Lung microvascular endothelial cell (primary cell): ENCODE measurements at regions not wholly inside any gene's neighbourhood (a gene's known extent, or its start where the extent isn't known, plus 50 kb on each side); places are given as distances from the start of the nearest gene placed in this dataset.

Experiments used
- DNase-seq, 2 donors: peaks; one replicate each; pipeline versions ENCODE4 v3.0.0 to v3.0.0-alpha.2; 2010; ENCODE audit warnings: low read depth in 2 of 2

DNA sequence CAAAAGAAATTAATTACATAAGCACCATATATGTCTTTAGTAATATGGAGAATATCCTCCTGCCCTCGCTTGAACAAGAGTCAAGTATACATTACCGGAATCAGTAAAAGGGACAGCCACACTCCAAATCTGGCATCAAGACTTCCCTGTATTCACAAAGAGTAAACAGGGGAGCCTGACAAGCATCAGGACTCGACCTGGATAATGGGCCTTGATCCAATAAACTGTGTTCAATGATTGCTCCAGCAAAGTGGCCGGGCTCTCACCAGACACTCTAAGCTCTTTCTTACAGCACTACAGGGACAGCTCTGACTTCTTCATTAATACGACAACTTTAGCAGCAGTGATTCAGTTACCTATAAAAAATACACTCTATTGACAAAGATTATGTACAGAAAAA lies 307.9 kb upstream of the POU3F2 start:
- DNase-seq, result no peak

DNA sequence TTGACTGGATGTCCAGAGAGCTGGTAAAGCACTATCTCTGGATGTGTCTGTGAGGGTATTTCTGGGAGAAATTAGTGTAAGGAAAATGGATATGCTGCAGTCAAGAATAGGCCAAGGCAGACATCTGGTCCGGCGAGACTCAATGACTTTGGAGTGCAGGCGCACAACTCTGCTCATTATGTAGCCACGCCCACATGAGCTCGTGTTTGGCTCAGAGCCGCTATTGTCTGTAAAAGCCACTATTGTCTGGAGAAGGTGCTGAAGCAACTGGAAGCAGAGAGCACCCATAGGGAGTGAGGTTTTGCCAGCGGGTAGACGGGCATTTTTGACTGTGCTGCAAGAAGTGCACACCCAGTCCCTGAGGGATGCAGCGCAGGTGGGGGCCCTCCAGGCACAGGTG lies 305.0 kb upstream of the POU3F2 start:
- no peak for DNase-seq

DNA sequence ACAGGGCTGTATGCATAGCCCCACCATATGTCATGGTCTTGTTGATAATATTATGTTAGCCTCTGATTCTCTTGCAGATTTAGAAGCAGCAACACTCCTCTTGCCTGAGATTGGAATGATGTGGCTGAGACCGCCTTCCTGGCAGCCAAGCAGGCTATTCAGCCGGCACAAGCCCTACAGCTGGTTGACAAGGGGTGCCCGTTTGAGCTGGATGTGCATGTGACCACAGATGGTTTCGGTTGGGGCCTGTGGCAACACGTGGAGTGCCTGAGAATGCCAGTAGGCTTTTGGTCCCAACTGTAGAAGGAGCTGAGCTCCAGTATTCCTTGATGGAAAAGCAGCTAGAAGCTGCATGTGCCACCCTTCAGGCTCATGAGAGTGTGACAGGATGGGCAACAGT lies 303.6 kb upstream of the POU3F2 start:
- no peak for DNase-seq

DNA sequence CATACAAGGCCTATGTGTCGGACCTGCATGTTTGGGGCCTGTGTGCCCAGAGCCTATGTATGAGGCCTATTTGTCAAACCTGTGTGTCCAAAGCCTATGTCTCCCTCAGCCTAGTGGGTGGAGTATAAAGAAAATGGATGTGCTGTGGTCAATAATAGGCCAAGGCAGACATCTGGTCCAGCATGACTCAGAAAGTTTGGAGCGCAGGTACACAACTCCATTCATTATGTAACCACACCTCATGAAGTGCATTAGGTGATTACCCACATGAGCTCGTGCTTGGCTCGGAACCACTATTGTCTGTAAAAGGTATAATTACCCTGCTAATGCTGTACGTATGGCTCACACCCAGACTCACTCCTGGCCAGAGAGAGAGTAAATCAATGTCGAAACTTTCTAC lies 302.4 kb upstream of the POU3F2 start:
- no peak for DNase-seq

DNA sequence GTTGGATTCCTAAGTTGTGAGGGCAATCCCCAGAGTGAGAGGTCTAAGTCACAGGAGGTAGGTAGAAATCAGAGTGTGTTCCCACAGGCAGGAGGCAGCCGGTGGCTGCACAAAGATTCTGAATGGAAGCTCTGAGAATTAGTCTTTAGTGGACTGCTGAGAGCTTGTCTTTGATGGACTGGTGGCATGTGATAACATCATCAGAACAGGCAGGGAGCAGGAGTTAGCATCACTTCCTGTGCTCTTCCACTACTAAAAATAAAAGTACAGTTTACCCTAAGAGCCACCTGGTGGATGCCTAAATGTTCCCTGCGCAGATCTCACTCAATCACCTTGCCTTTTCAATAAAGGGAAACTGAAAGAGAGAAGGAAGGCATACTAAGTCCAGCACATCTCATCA lies 294.6 kb upstream of the POU3F2 start:
- no peak for DNase-seq

DNA sequence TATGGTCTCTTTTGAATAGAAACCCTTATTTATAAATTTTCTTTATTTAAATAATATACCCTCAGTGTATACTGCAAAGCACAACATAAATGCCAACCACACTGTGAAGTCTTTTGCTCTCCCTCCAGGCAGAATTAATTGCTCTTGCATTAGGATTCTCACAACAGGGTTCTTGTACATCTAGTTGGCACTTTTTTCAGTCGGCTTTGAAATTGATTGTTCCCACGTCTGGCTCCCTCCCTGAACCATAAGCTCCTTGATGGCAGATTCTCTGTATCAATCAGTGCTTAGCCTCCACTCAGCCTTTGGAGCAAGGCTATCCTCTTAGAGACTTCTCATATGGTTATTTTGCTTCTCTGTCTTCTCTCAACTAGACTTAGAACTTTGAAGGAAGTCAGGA lies 288.0 kb upstream of the POU3F2 start:
- DNase-seq, result no peak

DNA sequence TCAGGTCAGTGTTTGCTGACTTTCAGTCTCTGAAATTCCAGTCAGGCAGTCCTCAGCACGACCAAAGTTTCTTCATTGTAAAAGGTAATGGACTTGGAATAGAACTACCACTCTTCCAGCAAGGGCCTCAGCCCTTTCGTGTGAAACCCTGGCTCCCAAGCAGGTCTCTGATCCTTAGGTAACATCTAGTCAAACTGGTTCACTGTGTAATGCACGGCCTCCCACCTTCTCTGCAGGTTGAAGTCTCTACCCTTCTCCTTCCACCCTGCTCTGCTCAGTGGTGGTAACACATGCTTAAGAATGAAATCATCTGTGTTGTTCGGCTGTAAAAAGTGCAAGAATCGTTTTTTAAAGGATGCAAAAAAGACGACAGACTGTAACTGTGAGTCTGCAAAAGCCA lies 287.2 kb upstream of the POU3F2 start:
- DNase-seq, result no peak

DNA sequence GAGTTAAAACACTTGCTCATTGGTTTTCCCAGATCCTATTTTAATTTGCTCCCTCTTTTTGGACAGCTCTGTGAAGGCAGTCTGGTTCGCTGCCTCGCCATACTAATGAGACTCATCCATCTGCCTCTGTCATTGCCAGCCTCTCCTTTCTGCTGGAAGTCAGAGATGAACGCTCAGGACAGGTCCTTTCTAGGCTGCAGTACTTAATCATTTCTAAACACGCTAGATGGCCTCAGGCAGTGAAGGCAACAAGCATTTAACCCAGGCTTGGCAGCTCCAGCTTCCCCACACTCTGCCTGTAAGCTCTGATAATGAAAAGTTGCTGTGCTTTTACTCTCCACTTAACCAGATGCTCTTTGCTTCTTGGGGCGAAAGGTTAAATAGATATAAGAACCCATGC lies 286.7 kb upstream of the POU3F2 start:
- no peak for DNase-seq

DNA sequence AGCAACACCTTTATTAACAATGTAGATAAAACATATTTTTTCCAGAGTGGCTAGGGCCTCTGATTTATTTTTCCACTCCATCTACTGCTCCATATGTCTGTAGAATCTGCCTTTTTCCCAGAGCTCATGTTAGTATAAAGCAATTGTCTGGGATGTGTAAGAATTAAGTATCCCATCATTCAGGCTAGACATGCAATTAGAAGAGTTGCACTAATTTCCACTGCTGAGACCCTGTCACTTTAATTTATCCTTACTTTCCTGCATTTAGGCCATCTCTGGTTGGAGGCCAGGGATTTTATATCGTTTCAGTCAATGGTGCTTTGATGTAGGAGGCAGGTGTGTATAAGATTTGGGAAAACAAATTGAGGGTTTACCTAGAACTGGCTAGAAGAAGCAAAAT lies 286.1 kb upstream of the POU3F2 start:
- DNase-seq, result no peak

DNA sequence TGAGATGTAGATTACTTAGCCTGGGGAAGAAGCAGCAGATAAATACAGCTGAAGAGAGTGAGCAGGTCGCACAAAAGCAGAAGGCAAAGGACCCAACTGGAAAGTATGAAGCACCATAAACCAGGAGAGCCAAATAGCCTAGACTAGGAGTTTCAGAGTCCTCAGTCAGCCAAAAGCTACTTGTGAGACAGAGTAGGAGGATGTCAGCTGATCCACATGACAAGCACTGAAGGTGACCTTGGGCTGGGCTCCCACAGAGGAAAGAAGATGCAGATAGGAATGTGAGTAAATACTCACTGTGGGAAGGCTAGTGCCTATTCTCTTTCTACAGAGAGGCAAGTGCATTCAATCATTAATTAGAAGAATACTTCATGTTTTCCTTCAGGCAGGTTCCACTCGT lies 274.0 kb upstream of the POU3F2 start:
- no peak for DNase-seq

DNA sequence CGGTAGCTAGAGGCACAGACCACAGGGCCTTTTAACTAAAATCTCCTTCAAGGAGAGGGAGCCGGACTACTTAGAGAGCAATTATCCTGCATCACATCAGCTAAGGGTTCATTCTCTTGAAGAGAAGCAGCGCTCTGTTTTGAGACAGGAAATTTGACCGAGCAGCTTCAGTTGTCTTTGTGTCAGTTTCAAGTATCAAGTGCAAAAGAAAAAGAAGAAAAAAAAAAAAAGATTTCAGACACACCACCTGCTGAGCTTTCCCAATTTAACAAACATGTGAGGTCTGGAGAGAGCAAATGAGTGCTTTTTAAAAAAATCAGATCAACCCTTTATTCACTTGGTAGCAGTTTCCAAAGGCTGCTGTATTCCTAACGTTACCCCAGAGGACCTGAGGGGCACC lies 273.5 kb upstream of the POU3F2 start:
- DNase-seq, result no peak

DNA sequence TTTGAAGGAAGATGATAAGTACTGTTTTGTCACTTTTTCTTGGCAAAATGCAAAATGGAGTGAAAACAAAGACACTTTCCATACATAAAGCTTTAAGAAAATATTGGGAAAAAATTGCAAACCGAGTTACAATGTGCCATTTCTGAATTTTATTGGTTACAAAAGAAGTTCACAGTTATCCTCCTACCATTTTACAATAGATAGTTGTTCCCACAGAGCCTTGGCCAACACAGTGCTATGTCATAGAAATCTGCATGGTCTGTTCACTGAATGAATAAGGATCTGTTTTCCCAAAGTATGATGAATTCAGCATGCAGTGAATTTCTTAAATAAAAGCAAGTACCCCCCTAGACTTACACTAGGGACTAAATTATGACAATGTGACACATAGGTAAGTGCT lies 268.2 kb upstream of the POU3F2 start:
- DNase-seq, result no peak

DNA sequence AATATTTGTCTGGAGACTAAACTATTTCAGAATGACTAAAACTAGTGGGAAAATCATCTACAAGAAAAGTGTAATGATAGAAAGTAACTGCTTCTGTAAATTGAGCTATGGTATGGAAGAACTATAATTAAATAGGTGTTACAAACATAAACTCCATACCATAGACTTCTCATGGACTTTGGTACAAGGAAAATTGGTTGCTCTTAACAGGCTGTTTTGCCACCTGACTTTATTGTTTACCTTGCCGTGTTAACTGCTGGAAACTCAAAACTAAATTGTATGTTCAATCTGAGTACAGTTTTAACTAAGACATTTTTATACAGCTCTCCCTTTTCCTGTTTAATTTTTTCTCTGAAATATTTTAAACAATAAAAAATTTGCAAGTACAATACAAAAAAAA lies 261.8 kb upstream of the POU3F2 start:
- no peak for DNase-seq

DNA sequence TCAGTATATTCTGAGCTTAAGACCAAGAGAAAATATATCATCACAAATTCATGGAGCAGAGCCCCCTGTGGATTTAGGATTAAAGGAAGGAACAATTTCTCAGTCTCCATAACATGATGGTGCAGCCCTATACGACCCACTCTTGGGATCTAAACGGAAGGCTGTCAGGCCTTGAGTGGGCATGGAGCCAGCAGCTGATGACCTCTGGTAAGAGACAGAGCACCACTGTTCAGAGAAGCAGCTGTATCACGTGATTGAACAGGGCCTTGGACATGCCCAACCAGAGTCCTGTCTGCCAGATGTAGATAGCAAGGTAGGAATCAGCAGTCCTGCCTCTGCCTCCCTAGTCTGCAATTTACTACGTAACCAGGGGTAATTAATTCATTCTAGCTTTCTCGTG lies 259.4 kb upstream of the POU3F2 start:
- DNase-seq, result no peak

DNA sequence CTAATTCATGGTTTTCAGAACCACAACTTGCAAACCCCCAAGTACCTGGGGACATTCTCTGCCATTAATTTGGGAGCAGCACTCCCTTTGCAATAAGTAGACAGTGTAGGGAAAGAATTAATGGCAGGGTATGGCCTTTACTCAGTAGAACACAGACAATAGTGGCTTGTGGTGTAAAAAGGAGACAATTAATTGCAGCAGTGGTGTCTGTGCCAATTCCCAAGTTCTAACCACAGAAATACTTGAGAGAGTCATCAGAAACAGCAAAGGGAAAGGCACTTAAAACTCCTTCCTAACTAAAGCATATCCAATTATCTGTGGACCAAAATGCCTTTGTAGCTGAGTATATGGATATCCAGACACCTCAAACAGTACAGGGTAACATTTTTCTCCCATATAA lies 257.6 kb upstream of the POU3F2 start:
- no peak for DNase-seq

DNA sequence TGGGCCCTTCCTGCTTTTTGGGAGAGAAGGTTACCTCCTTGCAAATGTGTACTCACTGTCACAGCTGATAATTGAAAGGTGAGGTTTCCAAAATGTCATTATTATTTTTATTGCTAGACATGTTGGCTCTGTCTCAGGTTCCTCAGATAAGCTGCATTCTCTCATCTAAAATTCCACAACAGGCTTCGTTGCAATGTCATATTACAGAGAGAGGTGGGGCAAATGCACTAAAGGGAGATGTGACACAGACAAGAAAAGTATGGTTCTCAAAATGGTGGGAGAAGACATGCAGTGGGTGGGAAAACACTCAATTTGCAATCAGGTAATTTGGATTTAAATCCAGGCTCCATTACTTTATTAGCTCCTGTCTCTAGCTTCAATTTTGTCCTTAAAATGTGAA lies 256.4 kb upstream of the POU3F2 start:
- no peak for DNase-seq

DNA sequence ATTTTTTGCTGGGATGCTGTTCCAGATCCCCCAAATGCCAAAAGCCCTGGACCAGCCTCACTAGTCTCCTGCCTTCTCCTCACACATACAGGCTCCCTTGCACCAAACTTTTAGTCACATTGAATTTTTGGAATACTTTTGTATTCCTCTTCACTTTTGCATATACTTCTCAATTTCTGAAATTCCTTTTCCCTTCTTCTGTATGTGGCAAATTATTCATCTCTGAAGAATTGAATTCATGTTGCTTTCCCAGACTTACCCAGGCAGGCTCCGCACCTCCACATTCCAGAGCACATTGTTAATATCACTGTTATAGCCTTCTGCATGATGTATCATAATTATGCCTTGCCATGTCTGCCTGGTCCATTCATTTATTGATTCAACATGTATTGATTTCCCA lies 255.3 kb upstream of the POU3F2 start:
- DNase-seq, result no peak

DNA sequence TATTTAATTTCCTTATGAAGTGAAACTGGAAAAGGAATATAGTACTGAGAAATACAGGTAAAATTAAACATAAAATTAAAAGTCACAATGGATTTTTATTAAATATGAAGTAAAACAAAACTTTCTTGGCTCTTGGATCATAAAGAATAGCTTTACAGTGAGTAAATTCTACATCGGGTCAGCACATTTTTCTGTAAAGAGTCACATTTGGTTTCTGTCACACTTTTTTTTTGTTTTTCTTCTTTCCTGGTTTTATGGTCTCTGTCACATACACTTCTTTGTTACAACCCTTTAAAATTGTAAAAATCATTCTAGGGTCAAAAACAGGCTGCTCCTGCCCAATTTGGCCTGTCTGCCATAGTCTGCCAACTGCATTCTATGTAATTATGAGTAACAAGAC lies 254.4 kb upstream of the POU3F2 start:
- DNase-seq, result no peak

DNA sequence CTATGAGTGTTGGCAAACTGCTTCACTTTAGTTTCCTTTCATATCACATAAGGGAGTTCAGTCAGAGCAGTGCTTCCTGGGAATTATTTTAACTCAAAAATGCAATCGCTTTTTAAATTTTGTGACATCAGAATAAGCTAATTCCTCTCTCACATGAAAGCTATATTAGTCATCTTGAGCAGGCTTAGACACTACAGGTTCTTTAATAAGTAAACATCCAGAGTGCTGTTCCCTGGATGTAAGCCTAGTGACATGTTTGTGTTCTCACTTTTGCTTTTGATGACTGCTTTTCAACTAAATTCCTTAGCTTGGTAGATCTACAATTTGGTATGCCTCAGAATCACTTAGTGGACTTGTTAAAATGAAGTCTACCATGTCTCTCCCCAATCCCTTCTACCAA lies 252.7 kb upstream of the POU3F2 start:
- DNase-seq, result no peak

DNA sequence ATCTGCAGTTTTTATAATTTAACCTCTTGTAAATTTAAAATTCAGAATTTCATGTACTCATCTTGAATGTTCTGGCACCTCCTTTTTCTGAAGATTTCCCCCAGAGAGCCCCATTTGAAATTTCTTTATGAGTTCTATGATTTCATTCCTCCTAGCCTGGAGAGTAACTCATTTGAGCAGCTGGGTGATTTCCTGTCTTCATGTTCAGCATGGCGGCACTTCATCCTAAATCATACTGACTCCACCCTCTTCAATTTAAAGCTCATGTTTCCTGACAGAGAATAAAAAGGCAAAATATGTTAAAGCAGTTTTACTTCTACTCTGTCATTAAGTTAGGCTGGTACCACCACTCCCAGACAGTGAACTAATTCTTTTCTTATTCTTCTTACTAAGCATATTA lies 250.9 kb upstream of the POU3F2 start:
- DNase-seq, result no peak

DNA sequence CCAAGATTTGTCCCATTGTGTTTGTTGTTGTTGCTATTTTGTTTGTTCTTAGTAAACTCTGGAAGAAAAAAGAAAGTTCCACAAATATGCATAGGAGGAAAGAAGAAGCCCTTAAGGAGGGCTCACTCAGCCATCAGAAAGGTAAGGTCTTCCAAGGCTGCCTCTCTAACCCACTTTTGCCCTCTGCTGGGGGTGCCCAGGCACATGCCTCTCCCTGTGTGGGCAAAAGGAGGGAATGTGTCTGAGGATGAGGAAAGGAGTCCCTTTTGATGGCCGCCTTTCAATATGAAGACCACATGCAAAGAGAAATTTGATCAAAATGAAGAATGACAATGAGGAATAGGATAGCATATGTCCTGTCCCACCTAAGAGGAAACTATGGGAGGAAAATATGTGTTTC lies 248.2 kb upstream of the POU3F2 start:
- DNase-seq, result no peak

DNA sequence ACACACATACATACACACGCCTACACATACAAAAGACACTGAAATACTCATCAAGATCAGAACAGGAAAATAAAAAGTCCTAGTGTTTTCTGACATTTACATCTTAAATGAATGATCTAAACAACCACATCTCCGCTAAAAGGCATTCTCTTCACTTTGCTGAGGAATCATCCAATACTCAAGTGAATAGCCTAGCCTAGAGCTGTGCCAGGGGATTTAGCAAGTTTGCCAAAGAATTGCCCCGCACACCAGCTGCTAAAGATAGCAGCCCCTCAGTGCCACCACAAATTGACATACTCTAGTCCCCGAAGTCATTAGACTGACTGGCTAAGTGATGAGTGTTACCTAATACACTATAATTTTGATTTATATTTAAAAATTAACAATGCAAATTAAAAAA lies 246.8 kb upstream of the POU3F2 start:
- DNase-seq, result no peak

DNA sequence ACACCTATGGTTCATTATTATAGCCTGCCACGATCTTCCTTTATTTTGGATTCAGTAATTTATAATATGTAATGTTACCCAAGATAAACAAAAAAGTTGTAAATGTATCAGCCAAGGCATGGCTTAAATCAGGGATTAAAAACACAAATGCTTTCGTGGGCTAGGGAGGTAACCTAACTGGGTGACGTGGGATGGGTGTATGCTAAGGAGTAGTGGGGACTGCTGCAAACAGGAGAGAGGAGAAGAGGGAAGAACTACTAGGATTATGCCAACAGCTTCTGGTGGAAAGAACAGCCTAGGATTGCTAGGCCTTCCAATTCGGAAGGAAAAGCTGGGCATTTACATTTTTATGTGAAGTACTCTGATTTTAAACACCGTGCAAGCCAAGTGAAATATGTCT lies 244.8 kb upstream of the POU3F2 start:
- DNase-seq, result no peak

DNA sequence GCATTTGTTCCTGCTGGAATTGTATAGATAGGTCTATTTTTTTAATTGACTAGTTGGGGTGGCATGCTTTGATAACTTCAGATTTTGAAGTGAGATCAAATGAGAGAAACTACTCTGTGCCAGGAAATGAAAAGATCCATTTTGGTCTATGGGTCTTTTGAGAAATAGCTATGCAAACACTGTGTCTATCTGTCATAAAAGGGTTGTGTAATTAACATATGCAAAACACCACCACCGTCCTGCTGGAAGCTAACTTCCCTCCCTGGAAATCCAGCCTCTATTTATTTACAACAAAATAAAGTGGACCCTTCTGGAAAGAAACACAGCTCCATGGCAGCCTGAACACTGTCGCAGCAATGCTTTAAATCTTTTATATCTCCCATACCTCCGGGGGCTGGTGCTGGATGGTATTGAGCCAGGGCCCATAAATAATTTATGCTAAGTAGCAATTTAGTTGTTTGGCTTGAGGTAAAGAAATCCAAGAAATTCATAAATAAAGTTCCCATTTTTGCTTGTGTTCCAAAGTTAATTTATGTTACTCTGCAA lies 244.2 kb upstream of the POU3F2 start:
- no peak for DNase-seq

DNA sequence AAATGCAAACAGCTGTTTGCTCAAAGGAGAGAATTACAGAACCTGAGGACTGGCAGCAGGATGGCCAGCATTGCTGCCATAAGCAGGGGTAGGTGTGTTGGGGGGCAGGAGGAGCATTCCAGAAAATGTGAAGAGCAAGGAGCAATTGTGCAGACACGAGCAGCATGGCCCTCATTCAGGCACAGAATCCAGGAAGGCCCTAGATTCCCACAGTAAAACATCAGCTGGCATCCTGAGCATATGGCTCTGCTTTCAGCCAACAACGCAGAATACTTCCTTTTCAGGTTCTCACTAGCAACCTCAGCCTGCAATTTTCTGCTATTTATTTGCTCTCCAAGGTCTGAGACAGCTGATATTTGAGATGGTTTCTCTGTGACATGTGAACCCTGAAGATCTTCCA lies 243.4 kb upstream of the POU3F2 start:
- DNase-seq, result no peak
